Hepatocyte (in vitro differentiated cells): ENCODE measurements at regions not wholly inside any gene's neighbourhood (a gene's known extent, or its start where the extent isn't known, plus 50 kb on each side); places are given as distances from the start of the nearest gene placed in this dataset.

ENCODE experiments used
- DNase-seq: peaks from one replicate; pipeline ENCODE4 v3.0.0-alpha.2; 2016; ENCODE audit warnings: low spot score
- H2AFZ ChIP-seq: fragments of 200-600 bp; sonication (generic); 2 replicates; pipeline ENCODE4 v1.6.0; 2016; ENCODE audit warnings: antibody characterized with exemption, mild to moderate bottlenecking
- H3K27ac ChIP-seq: fragments of 200-600 bp; sonication (generic); 2 replicates; pipeline ENCODE4 v1.5.1; 2016; ENCODE audit warnings: mild to moderate bottlenecking
- H3K27me3 ChIP-seq: fragments of 200-600 bp; sonication (generic); 2 replicates; pipeline ENCODE4 v1.6.1; 2016
- H3K36me3 ChIP-seq: fragments of 200-600 bp; sonication (generic); replicated peaks from 2 replicates; pipeline ENCODE4 v1.5.1; 2016; ENCODE audit warnings: low read depth; ENCODE audit not compliant: insufficient read depth
- H3K4me1 ChIP-seq: fragments of 200-600 bp; sonication (generic); 2 replicates; pipeline ENCODE4 v1.5.1; 2016; ENCODE audit warnings: mild to moderate bottlenecking, moderate library complexity; ENCODE audit not compliant: insufficient read depth
- H3K4me2 ChIP-seq: fragments of 200-600 bp; sonication (generic); 2 replicates; pipeline ENCODE4 v1.6.0; 2016
- H3K4me3 ChIP-seq: fragments of 200-600 bp; sonication (generic); 2 replicates; pipeline ENCODE4 v1.5.1; 2016; ENCODE audit warnings: mild to moderate bottlenecking
- H3K79me2 ChIP-seq: fragments of 200-600 bp; sonication (generic); 2 replicates; pipeline ENCODE4 v1.6.0; 2017; ENCODE audit warnings: mild to moderate bottlenecking
- H3K9me2 ChIP-seq: fragments of 200-600 bp; sonication (generic); replicated peaks from 2 replicates; pipeline ENCODE4 v1.6.0; 2017; ENCODE audit warnings: mild to moderate bottlenecking; ENCODE audit not compliant: insufficient read depth
- H3K9me3 ChIP-seq: fragments of 200-600 bp; sonication (generic); 2 replicates; pipeline ENCODE4 v1.5.1; 2016; ENCODE audit warnings: low read depth, mild to moderate bottlenecking
- H4K20me1 ChIP-seq: fragments of 200-600 bp; sonication (generic); 2 replicates; pipeline ENCODE4 v1.6.0; 2016; ENCODE audit warnings: mild to moderate bottlenecking; ENCODE audit not compliant: insufficient read depth, poor library complexity, severe bottlenecking
- EZH2 ChIP-seq: fragments of 200-600 bp; sonication (generic); IDR thresholded peaks from 2 replicates; pipeline ENCODE4 v1.6.1; 2016; ENCODE audit warnings: antibody characterized with exemption, mild to moderate bottlenecking, borderline replicate concordance
- EZH2phosphoT487 ChIP-seq: fragments of 200-600 bp; sonication (generic); IDR thresholded peaks from one replicate; pipeline ENCODE4 v1.6.1; 2018; ENCODE audit warnings: antibody characterized with exemption, mild to moderate bottlenecking, low read depth, moderate library complexity; ENCODE audit not compliant: unreplicated experiment, severe bottlenecking
- WGBS: methylation state at CpG from one replicate; pipeline ENCODE4 v1.1.6; 2016; ENCODE audit warnings: low lambda C conversion rate; ENCODE audit errors: missing lambda C conversion rate; 5-methylcytosine and 5-hydroxymethylcytosine counted together
- TF ChIP-seq, protein P1 (sequence below): fragments of 200-600 bp; sonication (generic); IDR thresholded peaks from 2 replicates; pipeline ENCODE4 v1.5.1; 2016; ENCODE audit warnings: antibody characterized with exemption, mild to moderate bottlenecking; ENCODE audit not compliant: poor library complexity

DNA sequence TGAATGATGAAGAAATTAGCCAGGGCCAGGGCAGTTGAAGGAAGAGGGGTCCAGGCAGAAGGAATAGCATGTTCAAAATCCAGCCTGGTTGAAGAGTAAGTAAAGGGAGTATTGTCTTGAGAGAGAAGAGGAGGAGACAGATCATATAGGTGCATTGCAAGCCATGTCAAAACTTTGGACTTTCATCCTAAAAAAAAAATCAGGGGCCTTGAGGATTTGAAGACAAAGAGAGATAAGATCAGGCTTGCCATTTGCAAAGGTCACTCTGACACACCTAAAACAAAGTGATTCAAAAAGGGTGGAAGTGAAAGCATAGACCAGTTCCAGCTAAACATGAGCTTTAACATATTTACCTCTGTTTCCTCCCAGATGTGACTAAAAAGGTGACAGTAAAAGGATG, 95.7 kb upstream of the DRD2 start:
- Histone ChIP-seq H3K79me2 (no peaks in the 10 kb centered on the region), H2AFZ (no peak overlapping the region), H3K9me2 (no peaks in the 10 kb centered on the region), H3K4me2 (peak overlapping the region; percentile 4), H3K9me3 (no peaks in the 10 kb centered on the region), H3K27ac (no peak overlapping the region), H3K27me3 (no peaks in the 10 kb centered on the region), H4K20me1 (no peaks in the 10 kb centered on the region), H3K4me1 (peaks cover 7% of the 10 kb centered on the region), H3K4me3 (no peak overlapping the region), H3K36me3 (no peaks in the 10 kb centered on the region)
- no peak for TF ChIP-seq EZH2phosphoT487
- no peak for DNase-seq

DNA sequence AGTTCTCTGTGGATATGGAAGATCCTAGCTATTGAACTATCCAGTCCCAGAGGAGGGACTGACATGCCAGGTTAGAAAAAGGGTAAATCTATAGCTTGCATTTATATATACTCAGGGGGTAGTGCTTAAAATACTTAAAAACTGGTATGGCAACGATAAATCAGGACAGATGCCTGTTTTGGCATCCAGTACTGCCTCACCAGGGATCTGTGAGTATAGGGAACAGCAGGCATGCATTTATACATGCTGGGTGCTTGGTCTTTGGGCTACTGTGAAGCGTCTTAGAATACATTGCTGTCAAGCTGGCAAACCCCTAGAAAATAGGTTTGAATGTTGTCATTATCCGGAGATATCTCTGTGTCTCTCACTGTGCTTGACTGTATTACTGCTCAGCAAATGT, 94.2 kb upstream of the DRD2 start:
- Histone ChIP-seq H3K79me2 (no peaks in the 10 kb centered on the region), H3K4me1 (peaks cover 7% of the 10 kb centered on the region), H3K27ac (no peak overlapping the region), H3K27me3 (no peaks in the 10 kb centered on the region), H2AFZ (no peak overlapping the region), H3K4me2 (no peak overlapping the region), H3K4me3 (no peak overlapping the region), H3K9me3 (no peaks in the 10 kb centered on the region), H3K36me3 (no peaks in the 10 kb centered on the region), H4K20me1 (no peaks in the 10 kb centered on the region), H3K9me2 (no peaks in the 10 kb centered on the region)
- DNase-seq, result no peak
- TF ChIP-seq EZH2 (no peak), EZH2phosphoT487 (no peak)
- TF ChIP-seq, protein P1, sequence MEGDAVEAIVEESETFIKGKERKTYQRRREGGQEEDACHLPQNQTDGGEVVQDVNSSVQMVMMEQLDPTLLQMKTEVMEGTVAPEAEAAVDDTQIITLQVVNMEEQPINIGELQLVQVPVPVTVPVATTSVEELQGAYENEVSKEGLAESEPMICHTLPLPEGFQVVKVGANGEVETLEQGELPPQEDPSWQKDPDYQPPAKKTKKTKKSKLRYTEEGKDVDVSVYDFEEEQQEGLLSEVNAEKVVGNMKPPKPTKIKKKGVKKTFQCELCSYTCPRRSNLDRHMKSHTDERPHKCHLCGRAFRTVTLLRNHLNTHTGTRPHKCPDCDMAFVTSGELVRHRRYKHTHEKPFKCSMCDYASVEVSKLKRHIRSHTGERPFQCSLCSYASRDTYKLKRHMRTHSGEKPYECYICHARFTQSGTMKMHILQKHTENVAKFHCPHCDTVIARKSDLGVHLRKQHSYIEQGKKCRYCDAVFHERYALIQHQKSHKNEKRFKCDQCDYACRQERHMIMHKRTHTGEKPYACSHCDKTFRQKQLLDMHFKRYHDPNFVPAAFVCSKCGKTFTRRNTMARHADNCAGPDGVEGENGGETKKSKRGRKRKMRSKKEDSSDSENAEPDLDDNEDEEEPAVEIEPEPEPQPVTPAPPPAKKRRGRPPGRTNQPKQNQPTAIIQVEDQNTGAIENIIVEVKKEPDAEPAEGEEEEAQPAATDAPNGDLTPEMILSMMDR, result no peak
- WGBS, result 93% methylated on average over 3 of the region's 3 CpGs

DNA sequence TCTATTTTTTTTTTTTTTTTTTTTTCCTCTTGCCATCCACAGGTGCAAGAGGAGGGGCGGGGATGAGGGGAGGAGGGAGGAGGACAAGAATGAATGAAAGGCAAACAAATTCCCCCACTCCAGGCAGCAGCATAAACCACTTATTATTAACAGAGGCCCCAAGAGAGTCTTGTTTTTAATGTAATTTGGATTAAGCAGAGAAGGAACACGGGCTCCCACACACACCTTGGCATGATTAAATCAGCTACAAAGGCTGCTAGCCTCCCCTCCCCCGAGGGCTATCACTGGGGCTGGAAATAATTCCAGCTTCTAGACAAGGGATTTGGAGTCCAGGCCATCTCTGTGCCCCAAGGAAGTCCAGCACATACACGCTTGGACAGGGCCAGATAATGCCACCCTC, 93.4 kb upstream of the DRD2 start:
- no peak overlapping the region for H3K4me2 ChIP-seq
- peaks cover 14% of the 10 kb centered on the region for H3K4me1 ChIP-seq

DNA sequence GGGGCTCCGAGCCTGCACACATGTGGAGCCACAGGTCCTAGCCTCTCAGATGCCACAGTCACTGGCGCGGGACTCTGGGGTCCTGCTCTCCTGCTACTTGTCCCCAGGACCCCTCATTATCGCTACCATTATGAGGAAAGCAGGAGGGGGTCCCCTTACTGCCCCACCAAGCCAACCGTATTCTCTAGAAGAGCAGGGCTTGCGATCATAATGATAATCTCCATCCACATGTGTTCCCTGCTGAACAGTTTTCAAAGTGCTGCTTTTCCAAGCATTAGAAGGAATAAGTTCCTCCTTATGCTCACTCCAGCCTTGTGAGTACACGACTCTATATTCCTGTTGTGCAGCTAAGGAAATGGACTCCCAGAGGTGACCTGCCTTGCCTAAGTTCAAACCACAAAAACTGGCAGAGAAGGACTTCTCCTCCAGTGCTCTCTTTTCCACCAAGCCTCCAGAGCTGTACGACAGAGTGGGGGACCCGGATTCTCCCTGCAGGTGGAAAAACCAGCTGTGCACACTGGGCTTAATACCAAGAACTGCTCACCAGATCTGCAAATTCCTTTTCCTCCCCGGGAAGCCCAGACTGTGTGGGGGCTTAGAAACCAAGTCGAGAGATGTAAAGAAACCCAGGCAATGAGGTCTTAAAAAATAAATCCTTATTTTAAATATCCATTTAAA, 92.8 kb upstream of the DRD2 start:
- Histone ChIP-seq H3K9me2 (no peaks in the 10 kb centered on the region), H3K27me3 (no peaks in the 10 kb centered on the region), H3K4me1 (peaks cover 14% of the 10 kb centered on the region), H2AFZ (no peak overlapping the region), H3K4me2 (no peak overlapping the region), H3K9me3 (no peaks in the 10 kb centered on the region), H3K36me3 (no peaks in the 10 kb centered on the region), H3K4me3 (no peak overlapping the region), H3K27ac (no peak overlapping the region), H4K20me1 (no peaks in the 10 kb centered on the region), H3K79me2 (no peaks in the 10 kb centered on the region)
- TF ChIP-seq EZH2phosphoT487, result no peak
- TF ChIP-seq, protein P1, result no peak
- no peak for TF ChIP-seq EZH2
- 74% methylated on average over 11 of the region's 11 CpGs for WGBS
- DNase-seq, result no peak

More for the DNA sequence above, 93.4 kb upstream of the DRD2 start:
- Histone ChIP-seq H3K79me2 (no peaks in the 10 kb centered on the region), H3K27ac (no peak overlapping the region), H3K9me3 (no peaks in the 10 kb centered on the region), H4K20me1 (no peaks in the 10 kb centered on the region), H3K36me3 (no peaks in the 10 kb centered on the region), H3K9me2 (no peaks in the 10 kb centered on the region), H3K27me3 (no peaks in the 10 kb centered on the region), H3K4me3 (no peak overlapping the region), H2AFZ (no peak overlapping the region)
- no peak for TF ChIP-seq EZH2phosphoT487
- TF ChIP-seq EZH2, result no peak
- TF ChIP-seq, protein P1, result no peak
- no peak for DNase-seq
- 55% methylated on average over 4 of the region's 4 CpGs for WGBS
